ENCODE measurements at regions not wholly inside any gene's neighbourhood (a gene's known extent, or its start where the extent isn't known, plus 50 kb on each side); places are given as distances from the start of the nearest gene placed in this dataset.

DNA sequence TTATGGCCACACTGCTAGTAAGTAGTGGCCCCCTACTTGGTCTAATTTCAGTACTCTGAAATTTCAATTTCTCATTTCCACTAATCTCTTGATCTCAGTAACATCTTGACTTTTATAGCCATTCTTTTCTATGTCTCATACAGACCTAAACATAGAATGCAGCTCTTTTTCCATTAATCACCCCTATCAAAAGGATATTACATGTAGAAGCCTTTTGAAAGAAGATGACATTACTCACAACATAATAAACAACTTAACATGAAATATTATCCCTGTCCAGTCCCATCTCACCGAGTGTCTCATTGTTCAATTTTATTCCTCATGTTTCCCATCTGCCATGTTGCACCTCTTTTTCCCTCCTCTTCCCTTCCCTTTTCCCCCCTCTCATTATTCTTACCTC lies 81.1 kb upstream of the KLHL13 start:
- no peak for DNase-seq (ENCODE audit: low read depth, low spot score)
- TF ChIP-seq CTCF (IDR thresholded peaks at IDR 0.05; ENCODE audit: low read depth, low read length): no peak
- no peak overlapping the region for H3K4me3 ChIP-seq (ENCODE audit: low read depth, low read length)
- in situ Hi-C loops (cut with HindIII; ENCODE audit: low sequenced_read_pairs): no loop called here

- DNase-seq (ENCODE audit: low read depth, low spot score): no peak
- no peak overlapping the region for H3K4me3 ChIP-seq (ENCODE audit: low read depth, low read length)
- in situ Hi-C loops (cut with HindIII; ENCODE audit: low sequenced_read_pairs): no loop called here
- TF ChIP-seq CTCF (IDR thresholded peaks at IDR 0.05; ENCODE audit: low read depth, low read length): no peak
Measured at GRCh38 chrX:118198577-118198976, 82.0 kb upstream of the KLHL13 start.

- in situ Hi-C loops (cut with HindIII; ENCODE audit: low sequenced_read_pairs): no loop called here
- no peak for TF ChIP-seq CTCF (IDR thresholded peaks at IDR 0.05; ENCODE audit: low read depth, low read length)
- DNase-seq (ENCODE audit: low read depth, low spot score): no peak
- H3K4me3 ChIP-seq (ENCODE audit: low read depth, low read length): no peak overlapping the region
Measured at GRCh38 chrX:118199997-118200396, 83.4 kb upstream of the KLHL13 start.

GRCh38 chrX:118205421-118206395 lies 89.1 kb upstream of the KLHL13 start:
- no peak for TF ChIP-seq CTCF (IDR thresholded peaks at IDR 0.05; ENCODE audit: low read depth, low read length)
- DNase-seq (ENCODE audit: low read depth, low spot score): no peak
- in situ Hi-C loops (cut with HindIII; ENCODE audit: low sequenced_read_pairs): no loop called here
- no peak overlapping the region for H3K4me3 ChIP-seq (ENCODE audit: low read depth, low read length)

DNA sequence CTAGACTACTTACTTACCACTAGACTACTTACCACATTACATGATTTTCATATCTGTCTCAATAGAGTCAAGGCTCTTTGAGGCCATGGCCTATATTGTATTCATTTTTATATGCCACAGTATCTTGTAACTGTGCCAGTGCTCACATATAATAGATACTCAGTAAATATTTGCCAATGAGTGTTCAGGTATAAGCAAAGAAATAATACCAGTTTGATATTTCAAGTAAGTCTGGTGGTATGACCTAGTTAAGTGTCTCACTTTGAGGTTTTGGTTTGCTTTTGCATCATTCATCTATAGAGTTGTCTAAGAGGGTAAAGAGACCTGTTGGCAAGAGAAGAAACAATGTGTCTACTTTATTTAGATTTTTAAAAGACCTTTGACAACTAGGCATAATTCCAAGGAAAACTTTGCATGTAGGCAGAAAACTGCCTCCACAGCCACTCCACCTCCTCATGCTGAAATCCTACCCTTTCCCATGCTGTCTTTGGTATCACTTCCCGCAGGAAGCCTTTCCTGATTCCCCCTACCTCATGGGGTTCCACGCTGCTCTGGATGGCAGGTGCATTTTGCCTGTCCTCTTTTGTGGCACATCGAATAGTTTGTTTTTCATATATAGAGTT lies 91.3 kb upstream of the KLHL13 start:
- in situ Hi-C loops (cut with HindIII; ENCODE audit: low sequenced_read_pairs): no loop called here
- no peak overlapping the region for H3K4me3 ChIP-seq (ENCODE audit: low read depth, low read length)
- no peak for DNase-seq (ENCODE audit: low read depth, low spot score)
- no peak for TF ChIP-seq CTCF (IDR thresholded peaks at IDR 0.05; ENCODE audit: low read depth, low read length)

DNA sequence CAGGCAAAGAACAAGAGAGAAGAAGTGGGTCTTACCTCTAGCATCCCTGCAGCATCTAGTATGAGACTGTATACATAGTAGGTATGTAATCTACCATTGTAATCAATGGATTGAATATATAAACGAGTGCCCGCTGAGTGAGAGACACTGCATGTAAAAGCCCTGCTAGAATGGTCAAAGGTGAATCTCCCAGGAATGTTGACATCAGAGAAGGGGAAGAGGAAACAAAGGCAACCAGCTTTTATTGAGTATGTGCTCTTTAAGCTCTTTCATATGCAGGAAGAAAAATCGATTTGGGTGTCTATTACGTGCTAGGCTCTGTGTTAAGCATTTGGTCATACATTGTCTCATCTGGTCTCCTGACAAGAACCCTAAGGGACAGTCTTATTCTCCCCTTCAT lies 91.9 kb upstream of the KLHL13 start:
- in situ Hi-C loops (cut with HindIII; ENCODE audit: low sequenced_read_pairs): no loop called here
- no peak for DNase-seq (ENCODE audit: low read depth, low spot score)
- no peak overlapping the region for H3K4me3 ChIP-seq (ENCODE audit: low read depth, low read length)
- TF ChIP-seq CTCF (IDR thresholded peaks at IDR 0.05; ENCODE audit: low read depth, low read length): no peak

Measured in astrocyte of the spinal cord (primary cell).